ENCODE measurements at regions not wholly inside any gene's neighbourhood (a gene's known extent, or its start where the extent isn't known, plus 50 kb on each side); places are given as distances from the start of the nearest gene placed in this dataset.

DNA sequence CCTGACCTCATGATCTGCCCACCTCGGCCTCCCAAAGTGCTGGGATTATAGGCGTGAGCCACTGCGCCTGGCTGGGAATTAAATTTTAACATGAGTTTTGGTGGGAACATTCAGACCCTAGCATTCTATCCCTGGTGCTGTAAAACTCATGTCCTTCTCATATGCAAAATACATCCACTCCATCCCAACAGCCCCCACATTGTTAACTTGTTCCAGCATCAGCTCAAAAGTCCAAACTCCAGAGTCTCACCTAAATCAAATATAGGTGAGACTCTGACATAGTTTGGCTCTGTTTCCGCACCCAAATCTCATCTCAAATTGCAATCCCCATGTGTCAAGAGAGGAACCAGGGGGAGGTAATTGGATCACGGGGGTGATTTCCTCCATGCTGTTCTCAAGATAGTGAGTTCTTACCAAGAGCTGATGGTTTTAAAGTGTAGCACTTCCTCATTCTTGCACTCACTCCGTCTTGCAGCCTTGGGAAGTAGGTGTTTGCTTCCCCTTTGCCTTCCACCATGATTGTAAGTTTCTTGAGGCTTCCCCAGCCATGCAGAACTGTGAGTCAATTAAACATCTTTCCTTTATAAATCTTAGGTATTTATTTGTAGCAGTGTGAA, 96.2 kb upstream of the PLCL2 start:
- no peaks in the 10 kb centered on the region for H3K4me1 ChIP-seq
- no peaks in the 10 kb centered on the region for H3K27me3 ChIP-seq
- H3K4me3 ChIP-seq, result no peak overlapping the region
- H3K9me3 ChIP-seq, result no peaks in the 10 kb centered on the region
- no peak overlapping the region for H3K27ac ChIP-seq
- ATAC-seq (ENCODE audit: low FRiP score in 2 of 2), result peak in 1 of 2 donors; percentile 65
- TF ChIP-seq, protein P1, sequence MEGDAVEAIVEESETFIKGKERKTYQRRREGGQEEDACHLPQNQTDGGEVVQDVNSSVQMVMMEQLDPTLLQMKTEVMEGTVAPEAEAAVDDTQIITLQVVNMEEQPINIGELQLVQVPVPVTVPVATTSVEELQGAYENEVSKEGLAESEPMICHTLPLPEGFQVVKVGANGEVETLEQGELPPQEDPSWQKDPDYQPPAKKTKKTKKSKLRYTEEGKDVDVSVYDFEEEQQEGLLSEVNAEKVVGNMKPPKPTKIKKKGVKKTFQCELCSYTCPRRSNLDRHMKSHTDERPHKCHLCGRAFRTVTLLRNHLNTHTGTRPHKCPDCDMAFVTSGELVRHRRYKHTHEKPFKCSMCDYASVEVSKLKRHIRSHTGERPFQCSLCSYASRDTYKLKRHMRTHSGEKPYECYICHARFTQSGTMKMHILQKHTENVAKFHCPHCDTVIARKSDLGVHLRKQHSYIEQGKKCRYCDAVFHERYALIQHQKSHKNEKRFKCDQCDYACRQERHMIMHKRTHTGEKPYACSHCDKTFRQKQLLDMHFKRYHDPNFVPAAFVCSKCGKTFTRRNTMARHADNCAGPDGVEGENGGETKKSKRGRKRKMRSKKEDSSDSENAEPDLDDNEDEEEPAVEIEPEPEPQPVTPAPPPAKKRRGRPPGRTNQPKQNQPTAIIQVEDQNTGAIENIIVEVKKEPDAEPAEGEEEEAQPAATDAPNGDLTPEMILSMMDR (IDR thresholded peaks at IDR 0.05), result no peak
- TF ChIP-seq POLR2AphosphoS5 (IDR thresholded peaks at IDR 0.05) (no peak), POLR2A (IDR thresholded peaks at IDR 0.05) (no peak), EP300 (IDR thresholded peaks at IDR 0.05) (no peak)
- no peak for DNase-seq
- H3K36me3 ChIP-seq, result no peaks in the 10 kb centered on the region
- WGBS, 2 donors, result 68 to 84% methylated on average over 6 of the region's 6 CpGs

DNA sequence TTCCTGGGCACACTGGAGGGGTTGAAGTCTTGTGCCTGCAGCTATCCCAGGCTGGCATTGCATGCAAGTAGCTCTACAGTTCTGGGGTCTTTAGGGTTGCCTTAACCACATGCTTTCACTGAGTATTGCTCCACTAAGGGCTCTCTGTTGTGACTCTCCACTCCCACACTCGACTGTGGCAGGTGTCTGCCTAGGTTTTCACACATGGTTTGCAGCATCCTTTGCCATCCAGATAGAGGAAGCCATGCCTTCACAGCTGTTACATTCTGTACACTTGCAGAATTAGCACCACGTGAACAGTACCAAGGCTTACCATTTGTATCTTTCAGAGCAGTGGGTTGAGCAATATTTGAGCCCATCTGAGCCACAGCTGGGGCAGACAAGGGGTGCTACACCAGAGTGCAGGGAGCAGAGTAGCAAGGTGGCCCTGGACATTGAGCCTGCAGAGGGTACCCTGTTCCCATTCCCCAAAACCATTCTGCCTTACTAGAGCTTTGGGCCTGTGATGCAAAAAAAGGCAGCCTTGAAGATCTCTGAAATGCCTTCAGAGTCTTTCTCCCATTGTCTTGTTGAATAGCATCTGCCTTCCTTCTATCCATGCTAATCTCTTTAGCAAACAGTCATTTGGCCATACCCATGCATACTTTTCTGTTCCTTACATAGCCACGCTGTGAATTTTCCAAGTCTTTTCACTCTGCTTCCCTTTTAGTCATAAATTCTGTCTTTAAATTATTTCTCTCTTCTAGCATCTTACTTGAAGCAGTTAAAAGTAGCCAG, 95.2 kb upstream of the PLCL2 start:
- DNase-seq, result no peak
- no peaks in the 10 kb centered on the region for H3K27me3 ChIP-seq
- ATAC-seq (ENCODE audit: low FRiP score in 2 of 2), result no peak
- H3K9me3 ChIP-seq, result no peaks in the 10 kb centered on the region
- H3K4me1 ChIP-seq, result no peaks in the 10 kb centered on the region
- 81 to 92% methylated on average over 3 of the region's 3 CpGs for WGBS, 2 donors
- no peak overlapping the region for H3K27ac ChIP-seq
- H3K4me3 ChIP-seq, result no peak overlapping the region
- TF ChIP-seq, protein P1 (IDR thresholded peaks at IDR 0.05), result no peak
- TF ChIP-seq POLR2A (IDR thresholded peaks at IDR 0.05), result no peak
- TF ChIP-seq EP300 (IDR thresholded peaks at IDR 0.05), result no peak
- TF ChIP-seq POLR2AphosphoS5 (IDR thresholded peaks at IDR 0.05), result no peak
- no peaks in the 10 kb centered on the region for H3K36me3 ChIP-seq

DNA sequence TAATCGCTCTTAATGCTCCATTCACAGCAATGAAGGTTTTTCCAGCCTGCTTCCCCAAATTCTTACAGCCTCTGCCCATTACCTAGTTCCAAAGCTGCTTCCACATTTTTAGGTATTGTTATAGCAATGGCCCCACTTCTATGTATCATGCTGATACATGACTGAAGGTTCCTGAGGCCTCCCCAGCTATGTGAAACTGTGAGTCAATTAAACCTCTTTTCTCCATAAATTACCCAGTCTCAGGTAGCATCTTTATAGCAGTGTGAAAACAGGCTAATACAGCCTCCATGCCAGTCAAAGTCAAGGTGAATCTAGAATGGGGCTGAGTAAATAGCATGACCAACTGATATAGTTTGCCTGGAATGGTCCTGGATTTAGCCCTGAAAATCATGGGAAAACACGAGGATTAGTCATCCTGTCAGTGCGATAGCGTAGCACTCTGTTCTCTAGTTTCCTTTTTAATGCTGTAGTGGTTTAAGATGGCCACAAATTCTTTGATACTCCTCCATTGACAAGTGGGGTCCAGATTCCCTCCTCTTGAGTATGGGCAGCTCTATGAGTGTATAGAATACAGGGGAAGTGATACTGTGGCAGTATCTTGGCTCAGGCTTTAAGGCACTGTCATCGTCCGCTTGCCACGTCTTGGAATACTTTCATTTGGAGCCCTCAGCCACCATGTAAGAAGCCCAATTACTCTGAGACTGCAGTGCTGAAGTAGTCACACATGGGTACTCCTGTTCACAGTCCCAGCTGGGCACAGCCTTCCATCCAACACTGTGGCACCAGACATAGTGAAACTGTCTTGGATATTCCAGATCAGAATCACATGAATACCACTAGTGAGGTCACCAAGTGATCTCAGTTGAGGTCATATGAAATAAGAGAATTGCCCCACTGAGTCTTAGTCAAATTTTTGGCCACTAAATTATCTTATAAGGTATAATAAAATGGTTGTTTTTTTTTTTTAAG, 94.0 kb upstream of the PLCL2 start:
- Histone ChIP-seq H3K4me3 (no peak overlapping the region), H3K27me3 (no peaks in the 10 kb centered on the region), H3K27ac (no peak overlapping the region), H3K36me3 (no peaks in the 10 kb centered on the region), H3K4me1 (no peaks in the 10 kb centered on the region), H3K9me3 (no peaks in the 10 kb centered on the region)
- ATAC-seq (ENCODE audit: low FRiP score in 2 of 2) (no peak), DNase-seq (no peak)
- TF ChIP-seq POLR2A (IDR thresholded peaks at IDR 0.05) (no peak), POLR2AphosphoS5 (IDR thresholded peaks at IDR 0.05) (no peak)
- TF ChIP-seq, protein P1 (IDR thresholded peaks at IDR 0.05), result no peak
- WGBS, 2 donors, result 95 to 96% methylated on average over 7 of the region's 7 CpGs

DNA sequence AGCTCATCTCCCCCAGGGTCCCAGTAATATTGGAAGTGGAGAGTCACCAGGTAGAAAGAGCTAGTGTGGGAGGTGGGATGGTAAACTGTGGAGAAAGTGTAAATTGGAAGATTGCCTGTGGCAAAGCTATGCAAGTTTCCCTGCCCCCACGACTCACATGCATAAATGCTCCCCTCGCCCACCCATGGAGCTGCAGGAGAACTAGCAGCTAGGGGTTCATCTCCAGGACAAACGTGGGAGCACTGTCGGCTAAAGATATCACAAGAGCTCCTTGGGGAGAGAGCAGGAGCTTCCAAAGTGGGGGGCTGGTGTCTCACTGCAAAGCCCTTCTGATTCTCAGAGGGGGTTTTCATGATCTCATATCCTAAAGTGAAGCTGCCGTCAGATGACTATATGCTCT, 91.4 kb upstream of the PLCL2 start:
- Histone ChIP-seq H3K4me1 (no peaks in the 10 kb centered on the region), H3K27me3 (no peaks in the 10 kb centered on the region), H3K36me3 (no peaks in the 10 kb centered on the region), H3K27ac (no peak overlapping the region), H3K9me3 (no peaks in the 10 kb centered on the region), H3K4me3 (no peak overlapping the region)
- ATAC-seq (ENCODE audit: low FRiP score in 2 of 2) (no peak), DNase-seq (no peak)
- TF ChIP-seq, protein P1 (IDR thresholded peaks at IDR 0.05), result no peak
- 64 to 75% methylated on average over 5 of the region's 5 CpGs for WGBS, 2 donors
